GM18502 (cell line): ENCODE measurements at regions not wholly inside any gene's neighbourhood (a gene's known extent, or its start where the extent isn't known, plus 50 kb on each side); places are given as distances from the start of the nearest gene placed in this dataset.
"Not testable (repeated sequence)": the region's sequence is repeated elsewhere in the genome, so short reads cannot be mapped to it uniquely, and the experiment has no call there.

ENCODE experiments used
- ATAC-seq: cut with Tn5 transposase; IDR thresholded peaks from one replicate; pipeline ENCODE4 v1.9.1; 2021; ENCODE audit warnings: mild to moderate bottlenecking; ENCODE audit not compliant: unreplicated experiment, poor library complexity

- ATAC-seq: no peak
These were observed 328.0 kb downstream of the THBS2 start for GRCh38 chr6:168925671-168926070.

- no peak for ATAC-seq
These were observed 330.5 kb downstream of the THBS2 start for GRCh38 chr6:168923171-168923570.

- ATAC-seq: no peak
These were observed 331.2 kb downstream of the THBS2 start for GRCh38 chr6:168922436-168922835.

GRCh38 chr6:168920289-168920688, 333.4 kb downstream of the THBS2 start:
- no peak for ATAC-seq

- no peak for ATAC-seq
These were observed 334.0 kb downstream of the THBS2 start for GRCh38 chr6:168919470-168920179.

GRCh38 chr6:168916576-168917211, 337.0 kb downstream of the THBS2 start:
- ATAC-seq: no peak

GRCh38 chr6:168915855-168916254, 337.8 kb downstream of the THBS2 start:
- no peak for ATAC-seq

- ATAC-seq: no peak
These were observed 338.4 kb downstream of the THBS2 start for GRCh38 chr6:168915242-168915641.

GRCh38 chr6:168913866-168914469, 339.7 kb downstream of the THBS2 start:
- ATAC-seq: no peak

- not testable (repeated sequence) for ATAC-seq
These were observed 340.3 kb downstream of the THBS2 start for GRCh38 chr6:168913231-168913865.

- no peak for ATAC-seq
These were observed 344.4 kb downstream of the THBS2 start for GRCh38 chr6:168909288-168909687.

- no peak for ATAC-seq
These were observed 344.8 kb downstream of the THBS2 start for GRCh38 chr6:168908887-168909286.

GRCh38 chr6:168908166-168908565, 345.5 kb downstream of the THBS2 start:
- ATAC-seq: no peak

- no peak for ATAC-seq
These were observed 347.3 kb downstream of the THBS2 start for GRCh38 chr6:168906391-168906790.

- ATAC-seq: no peak
These were observed 348.1 kb downstream of the THBS2 start for GRCh38 chr6:168905451-168906090.

- ATAC-seq: no peak
These were observed 349.9 kb downstream of the THBS2 start for GRCh38 chr6:168903613-168904345.

GRCh38 chr6:168902075-168902474, 351.6 kb downstream of the THBS2 start:
- no peak for ATAC-seq

GRCh38 chr6:168901076-168901475, 352.6 kb downstream of the THBS2 start:
- ATAC-seq: no peak

GRCh38 chr6:168896321-168896720, 357.3 kb downstream of the THBS2 start:
- no peak for ATAC-seq
